OCI-LY1 (cell line): ENCODE measurements at regions not wholly inside any gene's neighbourhood (a gene's known extent, or its start where the extent isn't known, plus 50 kb on each side); places are given as distances from the start of the nearest gene placed in this dataset.

Experiments
- CTCF ChIP-seq: fragments of 200-600 bp; sonication (generic), shearing (Covaris generic); IDR thresholded peaks from 2 replicates; pipeline ENCODE4 v1.5.1; 2017; ENCODE audit warnings: mild to moderate bottlenecking, antibody characterized with exemption, low read length, moderate library complexity, mixed read lengths
- EZH2 ChIP-seq: fragments of 200-600 bp; sonication (generic), shearing (Covaris generic); IDR thresholded peaks from 2 replicates; pipeline ENCODE4 v1.8.0; 2017; ENCODE audit warnings: borderline replicate concordance, mixed run types, mild to moderate bottlenecking, antibody characterized with exemption, low read length, moderate library complexity, mixed read lengths

- TF ChIP-seq CTCF (no peak), EZH2 (no peak)
These were observed 167.0 kb downstream of the ERMARD start for GRCh38 chr6:169918239-169918953.
